Activated naive CD4-positive, alpha-beta T cell treated with anti-CD3 and anti-CD28 coated beads, Interleukin-2, amount 50 U/mL, for 16 hours (primary cell): ENCODE measurements at regions not wholly inside any gene's neighbourhood (a gene's known extent, or its start where the extent isn't known, plus 50 kb on each side); places are given as distances from the start of the nearest gene placed in this dataset.
"Not testable (repeated sequence)": the region's sequence is repeated elsewhere in the genome, so short reads cannot be mapped to it uniquely, and the experiment has no call there.

ENCODE experiments used
- DNase-seq: peaks from one replicate; pipeline ENCODE4 v3.0.0-alpha.2; 2020

DNA sequence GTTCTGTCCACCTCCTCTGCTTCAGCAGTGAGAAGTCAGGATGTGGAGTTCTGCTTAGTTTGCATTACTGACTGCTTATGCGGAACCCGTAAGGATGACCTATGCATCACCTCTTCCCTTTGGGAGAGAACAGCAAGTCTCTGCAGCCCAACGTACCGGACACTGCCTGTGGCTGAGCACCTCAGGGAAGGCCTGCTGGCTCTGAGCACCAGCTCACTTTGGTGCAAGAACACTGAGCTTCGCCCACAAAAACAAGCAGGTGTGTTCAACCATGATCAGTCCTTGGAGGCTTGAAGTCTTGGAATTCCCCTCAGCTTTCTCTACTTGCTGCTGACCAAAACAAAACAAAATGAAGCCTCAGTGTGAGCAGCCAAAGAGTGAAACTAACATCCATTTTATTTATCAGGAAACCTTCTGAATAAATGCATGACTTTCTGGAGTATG lies 52.7 kb upstream of the NCK2 start:
- DNase-seq, result no peak

DNA sequence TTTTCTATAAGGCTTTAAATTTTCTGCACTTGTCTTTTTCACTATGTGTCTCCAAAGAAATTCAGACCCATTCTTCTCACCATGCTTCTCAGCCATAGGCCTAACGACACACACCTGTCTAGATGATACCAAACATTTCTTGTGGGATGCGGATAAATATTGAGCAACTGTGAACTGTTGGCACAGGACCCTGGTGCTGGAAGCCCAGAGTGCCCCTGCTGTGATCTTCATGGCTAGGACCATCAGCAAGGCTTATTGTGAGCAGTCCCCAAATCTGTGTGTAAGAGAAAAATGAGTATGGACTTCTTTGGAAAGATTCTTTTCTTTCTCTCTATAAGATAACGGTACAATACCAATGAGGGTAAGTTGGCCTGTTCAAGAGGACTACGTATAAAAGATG lies 54.1 kb upstream of the NCK2 start:
- DNase-seq, result no peak

DNA sequence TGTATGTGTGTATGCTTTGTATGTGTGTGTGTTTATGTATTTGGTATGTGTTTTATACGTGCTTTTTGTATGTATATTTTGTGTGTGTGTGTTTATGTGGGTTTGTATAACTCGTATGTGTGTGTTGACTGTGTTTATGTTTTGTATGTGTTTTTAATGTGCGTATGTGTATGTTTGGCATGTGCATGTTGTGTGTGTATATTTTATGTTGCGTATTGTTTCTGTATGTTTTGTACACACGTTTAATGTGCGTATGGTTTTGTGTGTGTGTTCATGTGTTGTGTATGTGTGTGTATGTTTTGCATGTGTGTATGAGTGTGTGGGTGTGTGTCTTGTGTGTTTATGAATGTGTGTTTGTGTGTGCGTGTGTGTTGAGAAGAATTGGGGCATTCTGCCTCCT lies 55.2 kb upstream of the NCK2 start:
- DNase-seq, result no peak

DNA sequence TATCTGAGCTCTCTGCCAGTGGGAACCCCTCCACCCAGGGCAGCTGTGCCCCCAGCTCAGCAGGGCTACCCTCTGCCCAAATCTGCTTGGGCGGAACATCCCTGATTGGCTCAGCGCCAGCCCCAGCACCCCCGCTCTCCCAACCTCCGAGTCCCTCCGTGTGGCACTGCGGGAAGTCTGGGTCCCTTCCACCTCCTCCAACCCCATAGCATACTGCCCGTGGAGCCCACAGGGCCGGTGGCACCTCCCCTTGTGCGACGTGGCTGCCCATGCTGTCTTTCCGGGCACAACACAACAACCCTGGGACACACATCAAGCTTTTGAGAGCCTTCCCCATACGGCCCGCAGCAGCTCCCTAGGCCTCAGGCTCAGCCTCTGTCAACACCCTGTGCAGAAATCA lies 55.8 kb upstream of the NCK2 start:
- no peak for DNase-seq

DNA sequence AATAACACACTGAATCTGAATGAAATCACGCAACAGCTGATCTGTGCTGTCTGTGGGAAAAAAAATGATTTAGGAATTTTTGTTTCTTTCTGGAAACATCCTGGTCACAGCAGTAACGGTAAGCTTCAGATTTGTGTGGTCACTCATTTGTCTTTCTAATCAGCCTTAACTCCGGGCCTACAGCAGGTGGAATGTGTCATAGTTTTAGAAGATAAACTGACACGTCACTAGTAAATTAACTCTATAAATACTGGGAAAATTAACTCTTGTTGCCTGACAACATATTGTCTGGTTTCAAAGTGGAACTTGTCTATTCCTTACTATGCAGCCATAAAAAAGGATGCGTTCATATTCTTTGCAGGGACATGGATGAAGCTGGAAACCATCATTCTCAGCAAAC lies 58.1 kb upstream of the NCK2 start:
- DNase-seq, result no peak

DNA sequence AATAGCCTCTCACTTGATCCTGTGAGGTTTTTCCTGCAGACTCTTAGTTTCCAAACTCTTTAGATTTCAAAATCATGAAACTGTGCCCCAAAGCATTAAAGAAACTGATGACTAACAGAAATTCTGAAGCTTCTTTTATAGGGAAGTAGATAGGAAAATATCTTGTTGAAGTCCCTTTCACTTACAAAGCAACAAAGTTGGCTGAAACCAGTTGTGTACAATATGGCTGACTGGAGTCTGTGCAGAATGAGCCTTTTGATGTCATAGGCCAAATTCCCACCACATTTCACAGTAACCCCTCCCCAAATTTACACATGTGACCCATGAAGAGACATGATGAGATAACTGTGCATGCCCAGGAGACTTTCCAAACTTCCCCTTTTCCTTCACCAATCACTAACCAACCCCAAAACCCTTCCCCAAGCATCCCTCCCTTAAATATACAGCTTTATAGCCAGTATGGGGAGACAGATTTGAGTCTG lies 61.7 kb upstream of the NCK2 start:
- DNase-seq, result no peak

DNA sequence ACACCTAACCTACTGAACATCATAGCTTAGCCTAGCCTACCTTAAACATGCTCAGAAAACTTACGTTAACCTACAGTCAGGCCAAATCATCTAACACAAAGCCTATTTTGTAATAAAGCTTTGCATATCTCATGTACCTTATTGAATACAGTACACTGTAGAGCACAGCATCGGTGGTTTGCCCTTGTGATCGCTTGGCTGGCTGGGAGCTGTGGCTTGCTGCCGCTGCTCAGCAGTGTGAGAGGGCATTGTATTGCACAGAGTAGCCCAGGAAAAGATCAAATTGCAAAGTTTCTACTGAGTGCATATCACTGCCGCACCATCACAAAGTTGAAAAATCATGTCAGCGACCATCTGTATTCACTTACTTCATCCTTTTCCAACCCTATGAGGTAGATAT lies 62.3 kb upstream of the NCK2 start:
- no peak for DNase-seq

DNA sequence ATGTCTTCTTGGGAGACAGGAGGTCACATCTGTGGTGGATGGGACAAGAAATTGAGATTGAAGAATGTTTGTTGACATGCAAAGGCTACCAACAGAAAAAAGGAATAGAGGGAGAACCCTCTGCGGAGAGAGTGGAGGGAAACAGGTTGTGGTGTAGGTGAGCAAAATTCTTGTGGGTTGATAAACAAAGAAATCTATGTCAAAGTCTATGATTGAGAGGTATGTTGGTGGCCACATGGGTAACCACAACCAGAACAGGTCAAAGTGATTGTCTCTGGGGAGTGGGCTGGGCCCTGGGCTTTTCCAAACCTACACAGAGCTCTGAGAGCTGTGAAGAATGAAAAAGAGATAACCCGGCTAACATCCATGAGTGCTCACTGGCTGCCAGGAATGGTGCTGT lies 62.8 kb upstream of the NCK2 start:
- no peak for DNase-seq

DNA sequence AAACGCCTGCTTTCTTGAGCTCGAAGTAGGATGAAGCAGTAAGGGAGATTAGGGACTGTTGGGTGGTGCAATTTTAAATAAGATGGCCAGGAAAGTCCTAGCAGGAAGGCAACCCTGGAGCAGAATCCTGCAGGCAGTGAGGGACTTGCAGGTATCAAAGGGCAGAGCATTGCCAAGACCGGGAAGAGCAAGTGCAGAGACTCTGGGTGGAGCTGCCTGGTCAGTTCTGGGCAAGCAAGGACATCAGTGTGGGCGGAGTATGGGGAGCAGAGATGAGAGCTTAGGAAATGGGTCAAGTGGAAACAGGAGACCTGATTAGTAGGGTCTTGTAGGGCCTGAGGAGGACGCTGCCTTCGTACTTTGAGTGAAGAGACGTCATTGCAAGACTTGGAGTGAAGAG lies 64.4 kb upstream of the NCK2 start:
- no peak for DNase-seq

DNA sequence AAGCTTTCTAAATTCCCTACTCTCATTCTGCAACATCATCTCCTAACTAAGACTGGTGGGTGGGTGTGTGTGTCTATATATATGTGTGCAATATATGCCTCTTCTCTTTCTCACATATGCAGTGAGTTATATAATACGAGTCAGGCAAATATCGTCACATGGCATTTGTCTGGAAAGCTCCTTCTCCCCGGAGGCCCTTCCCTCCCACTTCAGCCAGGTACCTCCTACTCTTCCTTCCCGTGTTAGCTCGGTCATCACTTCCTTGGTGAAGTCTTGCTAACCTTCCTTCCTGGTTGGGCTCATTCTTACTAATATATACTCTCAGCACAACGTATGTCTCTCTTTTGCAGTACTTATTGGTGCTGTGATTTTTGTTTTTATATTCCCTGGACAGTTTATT lies 66.4 kb upstream of the NCK2 start:
- DNase-seq, result no peak

DNA sequence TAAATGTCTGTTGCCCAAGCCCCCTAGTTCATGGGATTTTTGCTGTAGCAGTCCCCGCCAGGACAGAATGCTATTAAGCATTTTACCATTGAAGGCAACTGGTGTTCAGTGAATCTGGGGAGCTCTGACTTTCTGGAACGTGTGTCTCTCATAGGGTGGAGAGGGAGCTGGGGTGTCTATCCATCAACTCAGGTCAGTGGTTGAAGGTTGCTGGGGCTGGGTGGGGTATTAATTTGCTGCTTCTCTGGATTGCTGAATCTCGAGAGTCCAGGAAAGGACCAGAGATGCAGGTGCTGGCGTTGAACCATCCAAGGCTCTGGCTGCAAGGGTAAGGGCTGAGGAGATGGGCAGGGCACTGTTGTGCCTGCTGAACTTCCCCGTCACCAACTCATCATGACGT lies 66.8 kb upstream of the NCK2 start:
- no peak for DNase-seq

DNA sequence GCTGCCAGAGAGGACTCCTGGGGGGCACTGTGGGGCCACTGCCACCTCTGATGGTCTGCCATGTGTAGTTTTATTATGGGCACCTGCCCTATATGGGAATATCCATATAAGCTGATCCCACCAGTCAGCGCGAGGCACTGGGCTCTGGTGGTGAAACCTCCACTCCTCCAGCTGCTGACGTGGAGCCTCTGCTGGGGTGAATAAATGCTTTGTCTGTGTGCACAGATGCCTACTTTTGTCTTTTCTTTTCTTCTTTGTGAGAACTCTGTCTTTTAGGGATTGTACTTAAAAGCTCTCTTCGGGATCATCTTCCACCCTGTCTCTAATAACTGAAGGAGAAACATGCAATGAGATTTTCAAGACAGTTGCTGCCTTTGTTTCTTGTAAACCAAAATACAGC lies 68.9 kb upstream of the NCK2 start:
- DNase-seq, result no peak

DNA sequence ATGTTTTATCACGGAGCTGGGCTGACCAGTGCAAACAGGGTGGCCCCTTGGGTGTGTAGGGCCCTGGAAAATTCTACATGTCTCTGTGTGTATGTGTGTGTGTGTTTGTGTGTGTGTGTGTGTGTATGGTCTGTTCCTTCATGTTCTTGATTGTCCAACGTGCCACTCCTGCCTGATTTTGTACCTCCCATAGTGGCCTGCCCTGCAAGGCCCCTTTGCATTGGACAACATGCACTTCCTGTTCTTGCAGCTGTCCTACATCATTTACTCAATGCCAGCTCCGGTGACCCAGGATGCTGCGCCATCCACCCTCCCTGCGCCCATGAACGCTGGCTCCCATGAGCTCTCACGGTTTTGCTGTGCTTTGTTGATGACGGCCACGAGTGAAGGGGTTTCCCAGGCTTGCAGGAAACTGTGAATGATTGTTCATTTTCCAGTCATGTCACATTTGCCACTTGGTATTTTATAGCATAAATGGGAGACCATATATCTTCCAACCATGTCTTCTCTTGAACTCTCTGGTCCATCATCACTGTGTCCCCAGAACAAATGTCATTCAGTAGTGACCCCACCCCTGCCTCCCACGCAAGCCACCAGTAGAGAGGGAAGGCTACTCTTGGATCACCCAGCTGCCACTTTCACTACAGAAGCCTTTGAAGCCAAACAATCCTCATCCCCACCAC lies 69.7 kb upstream of the NCK2 start:
- peak; percentile 17 for DNase-seq

DNA sequence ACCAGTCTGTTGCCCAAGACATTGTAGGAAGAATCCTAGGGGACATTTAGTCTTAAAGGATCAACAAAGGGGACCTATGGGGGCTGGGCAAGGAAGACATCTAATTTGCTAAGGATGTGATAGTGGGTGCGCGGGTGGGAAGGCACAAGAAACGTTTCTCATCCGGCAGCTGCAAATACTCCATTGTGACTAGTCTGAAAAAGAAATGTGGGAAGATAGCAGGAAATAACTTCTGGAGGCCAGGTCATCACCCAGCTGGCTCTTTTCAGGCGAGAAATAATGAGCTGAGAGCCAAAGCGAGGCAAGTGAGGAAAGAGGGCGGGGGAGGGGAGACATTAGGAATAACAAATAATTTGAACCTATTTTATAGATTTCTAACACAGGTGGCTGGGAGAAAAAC lies 70.3 kb upstream of the NCK2 start:
- DNase-seq, result no peak

DNA sequence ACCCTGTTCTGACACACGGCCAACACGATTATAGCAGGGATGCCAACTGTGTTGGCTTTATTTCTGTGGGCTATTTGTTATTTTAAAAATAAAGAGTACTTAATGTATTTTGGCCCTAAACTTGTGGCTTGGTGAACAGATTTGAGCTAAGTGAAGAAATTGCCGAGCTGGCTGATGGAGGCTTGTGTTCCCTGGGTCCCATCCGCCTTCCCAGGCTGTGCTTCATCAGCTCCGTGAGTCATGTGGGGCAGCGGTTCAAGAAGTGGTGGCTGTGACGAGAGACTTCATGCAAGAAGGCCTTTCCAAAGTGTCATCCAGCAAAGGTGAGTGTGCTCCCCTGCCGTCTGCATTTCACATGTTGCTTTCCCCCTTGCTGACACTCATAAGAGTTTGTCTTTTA lies 73.6 kb upstream of the NCK2 start:
- no peak for DNase-seq

DNA sequence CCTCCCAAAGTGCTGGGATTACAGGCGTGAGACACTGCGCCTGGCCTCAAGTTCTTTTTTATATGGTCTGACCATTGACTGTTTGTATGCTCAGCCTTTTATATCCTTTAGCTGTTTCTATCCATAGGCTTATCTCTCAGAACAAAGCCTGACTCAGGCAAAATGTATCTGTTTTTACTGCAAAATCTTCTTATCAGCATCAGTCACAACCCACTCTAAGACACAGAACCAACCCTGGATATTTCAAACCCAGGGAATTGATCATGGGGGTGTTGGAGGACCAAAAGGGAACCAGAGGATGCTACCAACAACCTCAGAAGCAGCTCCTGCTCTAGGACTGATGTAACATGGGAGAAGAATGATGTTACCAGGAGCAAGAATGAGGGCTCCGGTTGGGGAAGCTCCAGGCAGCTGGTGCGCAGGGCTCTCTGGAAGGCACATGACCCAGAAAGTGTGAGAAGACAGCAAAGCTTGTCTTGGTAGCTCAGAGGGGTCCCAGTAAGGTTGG lies 75.3 kb upstream of the NCK2 start:
- no peak for DNase-seq

DNA sequence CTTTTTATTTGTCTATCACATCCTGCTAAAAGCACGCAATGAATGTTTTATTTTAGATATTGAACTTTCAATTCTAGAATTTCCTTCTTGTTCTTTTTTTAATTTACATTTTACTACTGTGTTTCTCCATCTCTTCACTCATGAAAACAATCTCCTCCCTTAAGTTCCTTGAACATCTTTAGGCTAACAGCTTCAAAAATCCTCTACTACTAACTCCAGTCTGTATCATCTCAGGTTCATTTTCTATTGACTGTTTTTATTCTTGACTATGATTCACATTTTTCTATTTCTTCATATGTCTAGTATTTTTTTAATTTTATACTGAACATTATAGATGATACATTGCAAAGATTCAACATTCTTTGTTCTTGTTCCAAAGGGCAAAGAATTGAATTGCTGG lies 79.2 kb upstream of the NCK2 start:
- no peak for DNase-seq

DNA sequence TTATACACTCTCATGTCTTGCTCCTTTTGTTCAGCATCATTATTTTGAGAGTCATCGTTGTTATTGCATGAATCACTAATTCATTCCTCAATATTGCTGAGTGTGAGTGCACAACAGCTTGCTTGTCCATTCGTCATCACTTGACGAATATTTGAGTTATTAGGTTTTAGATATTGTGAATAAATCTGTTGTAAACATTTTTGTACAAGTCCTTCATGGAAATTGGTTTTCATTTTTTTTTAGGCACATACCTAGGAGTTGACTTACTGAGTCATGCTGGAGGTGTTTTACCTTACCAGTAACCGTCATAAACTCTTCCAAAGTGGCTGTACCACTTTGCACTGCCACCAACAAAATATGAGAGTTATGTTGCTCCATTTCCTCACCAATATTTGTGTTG lies 84.2 kb upstream of the NCK2 start:
- no peak for DNase-seq

DNA sequence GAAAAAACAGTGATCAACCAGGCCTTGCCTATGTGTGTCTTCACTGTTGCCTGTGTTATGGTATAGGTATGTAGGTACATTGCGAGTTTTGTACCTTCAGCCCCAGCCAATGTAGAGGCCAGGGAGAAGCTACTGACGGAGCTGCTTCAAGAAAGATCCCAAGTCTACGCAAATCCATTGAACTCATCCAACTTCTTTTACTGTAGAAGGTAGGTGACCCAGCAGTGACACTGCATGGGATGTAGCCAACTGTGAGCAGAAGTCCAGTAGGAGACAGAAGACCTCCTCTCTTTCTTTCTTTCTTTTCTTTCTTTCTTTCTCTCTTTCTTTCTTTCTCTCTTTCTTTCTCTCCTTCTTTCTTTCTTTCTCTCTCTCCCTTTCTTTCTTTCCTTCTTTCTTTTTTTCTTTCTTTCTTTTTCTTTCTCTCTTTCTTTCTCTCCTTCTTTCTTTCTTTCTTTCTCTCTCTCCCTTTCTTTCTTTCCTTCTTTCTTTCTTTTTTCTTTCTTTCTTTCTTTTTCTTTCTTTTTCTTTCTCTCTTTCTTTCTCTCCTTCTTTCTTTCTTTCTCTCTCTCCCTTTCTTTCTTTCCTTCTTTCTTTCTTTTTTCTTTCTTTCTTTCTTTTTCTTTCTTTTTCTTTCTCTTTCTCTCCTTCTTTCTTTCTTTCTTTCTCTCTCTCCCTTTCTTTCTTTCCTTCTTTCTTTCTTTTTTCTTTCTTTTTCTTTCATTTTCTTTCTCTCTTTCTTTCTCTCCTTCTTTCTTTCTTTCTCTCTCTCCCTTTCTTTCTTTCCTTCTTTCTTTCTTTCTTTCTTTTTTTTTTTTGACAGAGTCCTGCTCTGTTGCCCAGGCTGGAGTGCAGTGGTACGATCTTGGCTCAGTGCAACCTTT lies 88.7 kb upstream of the NCK2 start:
- not testable (repeated sequence) for DNase-seq

DNA sequence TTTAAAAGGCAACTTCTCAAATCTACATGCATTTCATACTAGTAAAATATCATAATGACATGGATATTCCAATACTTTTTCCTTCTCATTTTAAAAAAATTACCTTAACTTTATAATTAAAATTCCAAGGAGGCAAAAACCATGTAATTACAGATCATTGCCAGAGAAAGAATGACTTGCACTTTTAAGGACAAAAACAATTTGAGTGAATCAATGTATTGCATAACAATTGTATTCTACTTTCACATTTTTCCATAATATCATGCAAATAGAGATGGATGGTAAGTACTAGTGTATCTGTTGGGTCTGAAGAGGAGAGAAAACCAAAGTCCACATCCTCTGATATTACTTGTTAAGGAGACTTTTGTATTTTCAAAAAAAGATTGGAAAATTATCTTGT lies 89.5 kb upstream of the NCK2 start:
- no peak for DNase-seq

DNA sequence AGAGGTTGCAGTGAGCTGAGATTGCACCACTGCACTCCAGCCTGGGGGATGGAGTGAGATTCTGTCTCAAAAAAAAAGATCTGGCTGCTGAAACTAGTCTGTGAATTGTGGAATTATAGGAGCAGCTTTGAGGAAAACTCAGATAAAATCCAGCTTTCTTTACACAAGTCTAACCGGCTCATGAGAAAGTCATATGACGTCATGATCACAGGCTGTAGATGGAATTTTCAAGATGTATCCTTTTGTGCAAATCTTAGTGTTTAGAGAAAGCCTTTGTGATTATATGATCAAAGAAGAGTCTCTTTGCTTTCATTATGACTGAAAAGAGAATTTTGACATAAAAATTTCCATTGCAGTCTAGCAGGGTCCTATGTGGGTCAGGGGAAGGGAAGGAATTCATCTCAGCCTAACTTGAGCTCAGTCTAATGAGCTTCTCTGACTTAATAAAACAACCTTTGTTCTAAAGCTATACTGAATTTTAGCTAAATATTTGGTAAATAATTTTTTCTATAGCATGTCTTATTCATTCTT lies 90.2 kb upstream of the NCK2 start:
- DNase-seq, result no peak

DNA sequence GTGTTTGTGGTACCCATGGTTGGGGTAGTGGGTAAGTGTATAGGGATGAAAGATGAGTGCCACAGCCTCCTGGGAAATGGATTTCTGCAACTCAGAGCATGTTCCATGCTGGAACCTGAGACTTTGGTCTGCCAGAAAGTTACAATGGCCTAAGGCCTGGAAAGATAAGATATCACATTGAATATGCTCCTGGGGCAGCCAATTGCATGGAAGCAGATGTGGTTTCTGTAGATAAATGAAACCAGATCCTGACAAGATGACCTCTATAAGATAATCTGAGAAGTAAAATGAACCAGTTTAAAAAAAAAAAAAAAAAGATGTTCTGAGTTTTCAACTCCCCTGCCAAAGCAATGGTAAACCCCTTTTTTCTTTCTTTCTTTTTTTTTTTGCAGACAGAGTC lies 91.4 kb upstream of the NCK2 start:
- no peak for DNase-seq

DNA sequence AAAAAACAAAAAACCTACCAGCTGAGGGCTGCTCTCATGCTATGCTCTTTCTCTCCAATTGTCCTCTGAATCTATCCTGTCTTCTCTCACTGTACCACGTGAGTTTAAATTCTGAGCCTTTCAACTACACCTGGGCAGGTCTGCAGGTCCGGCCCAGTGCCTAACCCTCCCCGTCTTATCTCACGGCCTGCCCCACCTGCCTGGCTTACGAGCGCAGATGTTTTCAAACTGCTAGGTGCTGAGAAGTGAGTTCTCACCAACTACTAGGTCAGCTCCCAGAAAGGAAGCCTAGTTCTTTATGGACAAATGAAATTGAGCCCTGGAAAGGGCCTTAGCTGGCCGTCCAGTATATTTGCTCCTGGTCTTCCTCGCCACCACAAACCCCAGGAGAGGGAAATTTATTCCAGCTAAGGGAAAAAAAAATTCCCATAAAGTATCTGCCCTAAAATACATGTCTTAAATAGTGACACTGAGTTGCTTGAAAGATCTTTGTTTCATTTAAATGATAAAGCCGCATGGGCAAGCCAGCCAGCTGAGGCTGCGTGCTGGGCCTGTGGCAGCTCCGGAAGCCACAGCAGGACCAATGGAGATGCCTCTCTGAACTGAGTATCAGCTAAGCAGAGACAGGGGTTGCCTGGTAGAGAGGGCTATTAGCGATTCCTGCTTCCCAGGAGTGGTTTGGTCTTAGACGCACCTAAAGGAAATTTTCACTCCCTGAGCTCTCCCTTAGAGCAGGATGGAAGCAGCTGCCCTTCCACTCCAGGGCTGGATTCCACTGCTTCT lies 92.5 kb upstream of the NCK2 start:
- DNase-seq, result no peak
